Central memory CD8-positive, alpha-beta T cell (primary cell): ENCODE measurements at regions not wholly inside any gene's neighbourhood (a gene's known extent, or its start where the extent isn't known, plus 50 kb on each side); places are given as distances from the start of the nearest gene placed in this dataset.

Source experiments
- ATAC-seq: fragments of 150-1000 bp; cut with Tn5 transposase; replicated peaks from 2 replicates; pipeline ENCODE4 v1.10.0; 2022; ENCODE audit warnings: mild to moderate bottlenecking, moderate FRiP score, moderate number of reproducible peaks; ENCODE audit not compliant: poor library complexity, severe bottlenecking; ENCODE audit errors: extremely low read depth
- DNase-seq, 2 donors: peaks; one replicate each; pipeline ENCODE4 v3.0.0; 2021; ENCODE audit warnings: low spot score in 2 of 2
- H3K27ac Mint-ChIP-seq: one replicate; pipeline ENCODE4 v1.8.0; 2022; ENCODE audit warnings: low read depth, mild to moderate bottlenecking, moderate library complexity, mixed read lengths
- H3K27me3 Mint-ChIP-seq: one replicate; pipeline ENCODE4 v1.8.0; 2022; ENCODE audit warnings: mixed read lengths
- H3K36me3 Mint-ChIP-seq: one replicate; pipeline ENCODE4 v1.8.0; 2022; ENCODE audit warnings: mild to moderate bottlenecking, moderate library complexity, mixed read lengths; ENCODE audit not compliant: insufficient read depth
- H3K4me1 Mint-ChIP-seq: one replicate; pipeline ENCODE4 v1.8.0; 2022; ENCODE audit warnings: mixed read lengths
- H3K4me3 Mint-ChIP-seq: one replicate; pipeline ENCODE4 v1.8.0; 2022; ENCODE audit warnings: mild to moderate bottlenecking, moderate library complexity, mixed read lengths
- H3K9me3 Mint-ChIP-seq: one replicate; pipeline ENCODE4 v1.8.0; 2022; ENCODE audit warnings: mixed read lengths

DNA sequence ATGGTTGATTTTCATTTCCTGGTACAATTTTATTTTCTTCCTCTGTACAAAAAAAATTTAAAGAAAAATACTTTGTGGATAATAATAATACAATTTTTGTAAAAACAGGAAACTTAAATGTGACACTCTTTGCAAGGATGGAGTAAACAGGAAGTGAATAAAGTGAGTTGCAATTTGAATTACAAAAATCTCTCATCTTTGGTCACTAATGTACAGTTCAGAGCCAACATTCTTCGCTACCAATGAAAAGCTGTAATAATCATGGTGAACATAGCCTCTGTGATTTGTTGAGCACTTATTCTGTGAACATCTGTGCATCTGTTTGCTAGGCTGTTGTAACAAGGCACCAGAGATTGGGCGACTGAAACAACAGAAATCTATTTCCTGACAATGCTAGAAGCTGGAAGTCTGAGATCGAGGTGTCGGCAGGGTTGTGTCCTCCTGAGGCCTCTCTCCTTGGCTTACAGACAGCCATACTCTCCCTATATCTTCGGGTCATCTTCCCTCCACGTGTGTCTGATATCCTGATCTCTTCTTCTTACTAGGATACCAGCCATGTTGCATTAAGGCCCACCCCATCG, 295.3 kb upstream of the KLF6 start:
- H3K27ac Mint-ChIP-seq: peak overlapping the region; percentile 89
- H3K4me1 Mint-ChIP-seq: peaks cover 64% of the 10 kb centered on the region
- H3K9me3 Mint-ChIP-seq: no peaks in the 10 kb centered on the region
- no peak for DNase-seq
- peak overlapping the region; percentile 52 for H3K4me3 Mint-ChIP-seq
- H3K36me3 Mint-ChIP-seq: peaks cover under 1% of the 10 kb centered on the region
- ATAC-seq: peak; percentile 51
- H3K27me3 Mint-ChIP-seq: no peaks in the 10 kb centered on the region

DNA sequence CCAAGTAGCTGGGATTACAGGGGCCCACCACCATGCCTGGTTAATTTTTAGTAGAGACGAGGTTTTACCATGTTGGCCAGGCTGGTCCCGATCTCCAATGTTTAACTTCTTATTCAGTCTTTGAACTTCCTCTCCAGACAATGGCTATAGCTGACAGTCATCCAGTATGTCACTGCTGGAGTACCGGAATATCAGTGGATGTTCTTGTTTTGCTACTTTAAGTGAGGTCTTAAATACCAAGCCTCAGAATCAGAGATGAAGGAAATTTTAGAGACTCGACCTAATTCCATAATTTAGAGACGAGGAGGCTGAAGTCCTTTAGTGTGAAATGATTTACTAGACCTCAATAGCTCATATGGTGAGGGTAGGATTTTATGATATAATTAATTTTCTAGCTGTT, 294.8 kb upstream of the KLF6 start:
- H3K9me3 Mint-ChIP-seq: no peaks in the 10 kb centered on the region
- H3K27me3 Mint-ChIP-seq: no peaks in the 10 kb centered on the region
- H3K36me3 Mint-ChIP-seq: no peaks in the 10 kb centered on the region
- ATAC-seq (no peak), DNase-seq (no peak)
- peak overlapping the region; percentile 89 for H3K27ac Mint-ChIP-seq
- H3K4me1 Mint-ChIP-seq: peaks cover 69% of the 10 kb centered on the region
- H3K4me3 Mint-ChIP-seq: peak overlapping the region; percentile 52

DNA sequence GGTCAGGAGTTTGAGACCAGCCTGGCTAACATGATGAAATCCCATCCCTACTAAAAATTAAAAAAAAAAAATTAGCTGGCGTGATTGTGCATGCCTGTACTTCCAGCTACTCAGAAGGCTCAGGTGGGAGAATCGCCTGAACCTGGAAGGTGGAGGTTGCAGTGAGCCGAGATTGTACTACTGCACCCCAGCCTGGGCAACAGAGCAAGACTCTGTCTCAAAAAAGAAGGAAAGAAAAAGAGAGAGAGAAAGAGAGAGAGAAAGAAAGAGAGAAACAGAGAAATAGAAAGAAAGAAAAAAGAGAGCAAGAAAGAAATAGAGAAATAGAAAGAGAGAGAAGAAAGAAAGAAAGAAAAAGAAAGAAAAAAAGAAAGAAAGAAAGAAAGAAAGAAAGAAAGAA, 292.8 kb upstream of the KLF6 start:
- H3K36me3 Mint-ChIP-seq: no peaks in the 10 kb centered on the region
- DNase-seq (no peak), ATAC-seq (no peak)
- peak overlapping the region; percentile 93 for H3K27ac Mint-ChIP-seq
- H3K4me3 Mint-ChIP-seq: peak overlapping the region; percentile 55
- no peaks in the 10 kb centered on the region for H3K27me3 Mint-ChIP-seq
- H3K9me3 Mint-ChIP-seq: no peaks in the 10 kb centered on the region
- peaks cover 71% of the 10 kb centered on the region for H3K4me1 Mint-ChIP-seq

DNA sequence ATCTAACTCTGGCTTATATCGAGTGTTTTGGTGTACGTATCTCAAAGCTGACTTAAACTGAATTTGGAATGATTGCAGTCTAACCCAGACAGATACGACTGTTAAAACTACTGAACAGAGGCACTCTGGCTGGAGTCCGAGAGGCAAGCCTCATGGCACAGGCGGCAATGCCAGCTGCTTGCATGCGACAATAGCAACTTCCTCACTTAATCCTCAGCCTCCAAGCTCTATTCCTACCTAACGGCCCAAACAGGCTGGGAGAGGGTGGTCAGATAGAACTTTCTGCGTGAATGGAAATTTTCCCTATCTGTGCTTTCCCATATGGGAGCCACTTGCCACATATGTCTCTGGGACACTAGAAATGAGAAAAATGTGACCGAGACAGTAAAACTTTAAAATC, 292.0 kb upstream of the KLF6 start:
- peak overlapping the region; percentile 93 for H3K27ac Mint-ChIP-seq
- H3K27me3 Mint-ChIP-seq: no peaks in the 10 kb centered on the region
- ATAC-seq (no peak), DNase-seq (no peak)
- no peaks in the 10 kb centered on the region for H3K36me3 Mint-ChIP-seq
- peaks cover 68% of the 10 kb centered on the region for H3K4me1 Mint-ChIP-seq
- H3K4me3 Mint-ChIP-seq: no peak overlapping the region
- H3K9me3 Mint-ChIP-seq: no peaks in the 10 kb centered on the region

DNA sequence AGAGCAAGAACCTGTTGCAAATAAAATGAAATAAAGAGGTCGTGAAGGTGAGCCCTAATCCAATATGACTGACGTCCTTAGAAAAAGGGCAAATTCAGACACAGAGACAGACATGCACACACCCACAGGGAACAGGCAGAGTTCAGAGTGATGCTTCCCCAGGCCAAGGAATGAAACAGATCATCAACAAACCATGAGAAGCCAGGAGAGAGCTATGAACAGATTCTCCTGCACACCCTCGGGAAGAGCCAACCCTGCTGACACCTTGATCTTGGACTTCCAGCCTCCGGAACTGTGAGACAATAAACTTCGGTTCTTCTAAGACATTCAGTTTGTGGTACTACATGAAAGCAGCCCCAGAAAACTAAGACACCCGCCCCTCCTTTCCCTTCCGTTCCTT, 290.4 kb upstream of the KLF6 start:
- no peak for DNase-seq
- Mint-ChIP-seq H3K27me3 (no peaks in the 10 kb centered on the region), H3K27ac (peak overlapping the region; percentile 87), H3K36me3 (no peaks in the 10 kb centered on the region), H3K9me3 (no peaks in the 10 kb centered on the region), H3K4me3 (peak overlapping the region; percentile 78), H3K4me1 (peaks cover 53% of the 10 kb centered on the region)
- no peak for ATAC-seq

DNA sequence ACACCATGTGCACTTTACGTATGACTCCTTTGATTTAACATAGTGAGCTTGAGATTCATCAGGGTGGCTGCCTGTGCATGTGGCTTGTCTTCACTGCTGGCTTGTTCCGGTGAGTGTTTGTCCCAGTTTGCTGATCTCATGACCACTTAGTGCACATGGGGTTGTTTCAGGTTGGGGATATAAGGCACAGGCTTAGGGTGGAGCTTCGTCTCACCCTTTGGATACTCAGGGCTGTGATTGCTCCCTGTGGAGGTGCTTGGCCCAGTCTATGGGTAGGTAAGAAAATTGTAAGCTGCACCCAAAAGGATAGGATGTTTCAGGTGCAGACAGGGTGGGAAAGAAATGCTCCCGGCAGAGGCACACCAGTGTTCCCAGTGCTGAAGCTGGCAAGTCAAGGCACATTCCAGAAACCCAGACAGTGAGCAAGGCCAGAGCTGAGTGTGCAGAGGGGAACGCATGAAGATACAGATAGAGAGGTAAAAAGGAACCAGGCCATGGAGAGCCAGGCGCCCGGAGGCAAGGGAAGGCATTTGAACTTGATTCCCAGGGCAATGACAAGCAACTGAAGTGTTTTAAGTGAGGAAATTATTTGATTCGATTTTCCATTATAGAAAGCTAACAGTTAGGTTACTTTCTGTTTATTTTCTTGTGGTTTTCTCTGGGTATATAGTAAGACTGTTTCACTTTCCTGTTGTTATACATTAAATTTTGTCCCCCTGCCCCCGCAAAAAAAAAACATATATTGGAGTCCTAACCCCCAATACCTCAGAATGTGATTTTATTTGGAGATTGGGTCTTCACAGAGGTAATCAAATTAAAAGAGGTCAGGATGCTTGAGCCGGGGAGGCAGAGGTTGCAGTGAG, 289.8 kb upstream of the KLF6 start:
- Mint-ChIP-seq H3K27ac (peak overlapping the region; percentile 87), H3K9me3 (no peaks in the 10 kb centered on the region), H3K4me1 (peaks cover 46% of the 10 kb centered on the region), H3K4me3 (peak overlapping the region; percentile 78), H3K27me3 (no peaks in the 10 kb centered on the region), H3K36me3 (no peaks in the 10 kb centered on the region)
- ATAC-seq (peak; percentile 36), DNase-seq (no peak)

DNA sequence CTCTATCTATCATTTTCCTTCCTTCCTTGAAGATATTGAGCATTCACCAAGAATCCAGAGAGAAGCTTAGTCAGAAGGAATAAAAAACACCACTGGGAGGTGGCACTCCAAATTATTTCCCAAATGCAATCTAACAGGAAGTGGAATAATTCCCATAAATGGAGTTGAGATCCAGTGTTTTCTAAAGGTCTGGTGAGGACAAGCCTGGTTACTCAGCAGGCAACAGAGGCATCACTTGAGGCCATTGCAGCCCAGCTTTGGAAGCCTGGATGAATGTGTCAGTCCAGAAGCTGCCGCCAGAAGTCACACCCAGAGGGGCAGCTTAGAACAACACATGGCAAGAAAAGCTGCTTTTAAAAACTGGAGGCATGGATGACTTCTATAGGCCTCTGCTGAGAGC, 288.9 kb upstream of the KLF6 start:
- Mint-ChIP-seq H3K27ac (no peak overlapping the region), H3K9me3 (no peaks in the 10 kb centered on the region), H3K4me1 (peaks cover 39% of the 10 kb centered on the region), H3K27me3 (no peaks in the 10 kb centered on the region), H3K36me3 (no peaks in the 10 kb centered on the region), H3K4me3 (no peak overlapping the region)
- DNase-seq (no peak), ATAC-seq (no peak)

DNA sequence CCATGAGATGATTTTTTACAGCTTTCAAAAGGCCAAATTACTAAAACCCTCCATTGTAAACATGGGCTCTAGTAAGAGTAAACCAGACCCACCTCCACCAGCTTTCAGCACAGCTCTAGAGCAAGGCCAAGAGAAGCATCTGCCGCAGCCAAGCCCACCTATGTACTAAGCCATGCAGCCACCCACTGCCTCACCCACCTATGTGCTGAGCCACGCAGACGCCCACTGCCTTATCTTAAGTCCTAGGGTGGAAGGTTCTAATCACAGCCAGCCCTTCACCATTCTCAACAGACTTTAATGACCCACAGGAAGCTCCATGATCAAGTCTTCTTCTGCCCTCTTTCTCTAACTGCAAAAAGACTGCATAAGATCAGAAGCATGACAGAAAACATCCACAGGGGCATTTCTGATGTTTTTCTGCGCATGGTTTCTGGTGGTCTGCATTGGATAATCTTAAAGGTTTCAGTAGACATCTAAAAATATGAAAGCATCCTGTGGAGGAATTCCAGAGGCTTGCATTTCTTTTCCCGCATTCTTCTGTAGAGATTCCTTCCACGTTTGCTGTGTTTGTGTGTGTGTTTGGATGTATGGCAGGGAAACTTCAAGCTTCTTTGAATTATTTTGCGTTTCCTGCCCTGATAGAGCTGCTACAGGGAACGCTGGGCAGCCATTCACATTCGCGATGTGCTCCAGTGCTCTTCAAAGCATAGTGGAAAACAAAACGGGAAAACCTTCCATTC, 286.1 kb upstream of the KLF6 start:
- H3K4me3 Mint-ChIP-seq: no peak overlapping the region
- no peaks in the 10 kb centered on the region for H3K9me3 Mint-ChIP-seq
- H3K27me3 Mint-ChIP-seq: no peaks in the 10 kb centered on the region
- H3K36me3 Mint-ChIP-seq: no peaks in the 10 kb centered on the region
- H3K4me1 Mint-ChIP-seq: peaks cover 26% of the 10 kb centered on the region
- H3K27ac Mint-ChIP-seq: no peak overlapping the region
- DNase-seq (no peak), ATAC-seq (no peak)

DNA sequence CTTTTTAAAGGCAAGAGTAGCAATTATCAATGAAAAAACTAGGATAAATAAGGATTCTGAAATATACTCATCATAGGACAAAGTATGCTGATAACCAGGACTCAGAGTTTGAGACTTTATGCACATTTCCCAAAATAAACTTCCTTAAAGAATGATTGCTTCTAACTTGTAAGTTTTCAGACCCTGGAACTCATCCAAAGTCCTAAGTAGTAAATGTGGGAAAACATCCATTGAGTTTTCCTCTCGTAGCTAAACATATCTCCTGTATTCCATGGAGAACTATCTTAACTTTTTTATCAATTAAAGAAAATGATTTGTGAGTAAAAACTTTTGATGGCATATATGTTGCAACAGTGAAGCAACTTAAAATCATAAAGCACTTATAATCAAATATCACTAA, 285.2 kb upstream of the KLF6 start:
- H3K36me3 Mint-ChIP-seq: no peaks in the 10 kb centered on the region
- no peak overlapping the region for H3K4me3 Mint-ChIP-seq

DNA sequence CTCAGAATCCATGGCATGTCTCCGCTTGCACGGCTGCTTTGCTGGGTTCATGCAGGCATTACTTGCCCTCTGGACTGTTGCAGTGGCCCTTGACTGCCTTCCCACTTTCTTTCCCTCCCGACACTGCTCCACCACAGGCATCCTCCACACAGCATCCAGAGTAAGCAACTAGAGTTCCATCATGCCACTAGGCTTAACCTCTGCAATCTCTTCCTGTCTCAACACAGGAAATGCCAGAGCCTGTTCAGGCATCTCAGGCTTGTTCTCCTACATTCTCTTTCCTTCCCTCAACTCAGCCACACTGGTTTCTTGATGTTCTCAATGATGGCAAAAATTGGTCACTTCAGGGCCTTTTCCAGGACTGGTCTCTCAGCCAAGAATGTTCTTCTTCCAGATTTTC, 284.5 kb upstream of the KLF6 start:
- Mint-ChIP-seq H3K36me3 (no peaks in the 10 kb centered on the region), H3K9me3 (no peaks in the 10 kb centered on the region), H3K27ac (no peak overlapping the region), H3K4me3 (no peak overlapping the region), H3K27me3 (no peaks in the 10 kb centered on the region), H3K4me1 (peaks cover 11% of the 10 kb centered on the region)
- no peak for DNase-seq
- ATAC-seq: no peak

More for the DNA sequence above, 285.2 kb upstream of the KLF6 start:
- no peak overlapping the region for H3K27ac Mint-ChIP-seq
- DNase-seq: no peak
- H3K27me3 Mint-ChIP-seq: no peaks in the 10 kb centered on the region
- H3K4me1 Mint-ChIP-seq: peaks cover 17% of the 10 kb centered on the region
- ATAC-seq: no peak
- H3K9me3 Mint-ChIP-seq: no peaks in the 10 kb centered on the region

DNA sequence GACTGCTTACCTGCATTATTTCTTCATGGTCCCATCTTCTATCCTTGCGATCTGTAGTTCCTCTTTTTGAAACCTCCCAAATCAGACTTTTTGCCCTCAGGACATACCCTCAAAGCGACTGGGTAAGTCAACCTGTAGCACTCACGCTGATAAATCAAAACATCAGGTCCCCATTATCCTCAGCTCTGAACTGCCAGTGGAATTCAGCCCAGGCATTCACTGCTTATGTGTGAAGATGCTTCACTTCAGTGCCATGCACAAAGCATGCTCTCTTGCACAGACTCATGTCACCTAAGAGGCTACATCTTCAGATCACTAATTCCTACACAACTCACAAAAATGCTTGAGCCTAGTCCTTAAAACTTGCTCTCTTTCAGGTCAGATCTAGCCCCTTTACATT, 283.6 kb upstream of the KLF6 start:
- Mint-ChIP-seq H3K27ac (no peak overlapping the region), H3K36me3 (no peaks in the 10 kb centered on the region), H3K4me1 (peaks cover 2% of the 10 kb centered on the region), H3K4me3 (no peak overlapping the region), H3K9me3 (no peaks in the 10 kb centered on the region), H3K27me3 (no peaks in the 10 kb centered on the region)
- no peak for DNase-seq
- no peak for ATAC-seq

DNA sequence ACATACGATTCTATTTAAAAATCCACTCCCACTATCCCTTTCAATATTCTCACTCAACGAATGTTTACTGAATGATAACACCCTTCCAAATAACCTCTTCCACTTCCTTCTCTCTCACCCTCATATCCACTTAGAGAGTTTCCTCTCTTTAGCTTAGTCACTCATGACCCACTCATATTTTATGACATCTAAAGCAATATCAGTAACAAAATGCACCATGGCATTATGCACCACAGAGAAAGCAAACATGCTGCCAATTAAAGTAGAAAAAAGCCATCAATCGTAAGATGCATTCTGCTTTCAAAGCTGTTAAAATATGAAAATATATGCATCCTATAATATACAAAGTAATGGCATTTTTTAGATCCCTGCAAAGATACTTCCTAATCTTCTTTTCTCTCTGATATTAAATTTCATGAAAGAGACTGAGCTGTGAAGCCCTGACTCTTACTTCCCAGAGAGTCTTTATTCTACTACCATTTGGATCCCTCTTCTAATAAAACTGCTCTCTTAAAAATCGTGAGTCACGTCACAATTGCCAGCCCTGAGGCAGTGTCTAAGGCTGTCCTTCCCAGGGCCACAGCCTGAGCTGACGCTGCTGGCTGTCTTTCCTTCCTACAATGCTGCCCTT, 283.0 kb upstream of the KLF6 start:
- ATAC-seq (no peak), DNase-seq (no peak)
- Mint-ChIP-seq H3K27ac (no peak overlapping the region), H3K4me3 (no peak overlapping the region), H3K9me3 (no peaks in the 10 kb centered on the region), H3K27me3 (no peaks in the 10 kb centered on the region), H3K36me3 (no peaks in the 10 kb centered on the region), H3K4me1 (no peaks in the 10 kb centered on the region)
